Esophagus squamous epithelium (tissue), 5 donors: ENCODE measurements at regions not wholly inside any gene's neighbourhood (a gene's known extent, or its start where the extent isn't known, plus 50 kb on each side); places are given as distances from the start of the nearest gene placed in this dataset.

Source experiments
- DNase-seq: peaks from one replicate; lab custom pipeline; 2025; lab: John Stamatoyannopoulos, UW
- H3K27ac ChIP-seq, 4 donors: fragments of 200-600 bp; sonication (generic); one replicate each; pipeline ENCODE4 v1.5.1; 2016 to 2019; ENCODE audit warnings: mild to moderate bottlenecking in 1 of 4
- H3K27me3 ChIP-seq, 4 donors: fragments of 200-600 bp; sonication (generic); 1 replicate in 3 of 4; 2 replicates in 1 of 4; pipeline versions ENCODE4 v1.5.1 to v1.6.0; 2017 to 2021; ENCODE audit warnings: antibody characterized with exemption in 1 of 4
- H3K36me3 ChIP-seq, 3 donors: fragments of 200-600 bp; sonication (generic); one replicate each; pipeline ENCODE4 v1.5.1; 2016 to 2019
- H3K4me1 ChIP-seq, 3 donors: fragments of 200-600 bp; sonication (generic); one replicate each; pipeline ENCODE4 v1.5.1; 2017 to 2019
- H3K4me3 ChIP-seq, 4 donors: fragments of 200-600 bp; sonication (generic); 1 replicate in 3 of 4; 2 replicates in 1 of 4; pipeline ENCODE4 v1.5.1; 2016 to 2019; ENCODE audit warnings: mild to moderate bottlenecking in 2 of 4, moderate library complexity in 1 of 4
- H3K9me3 ChIP-seq, 3 donors: fragments of 200-600 bp; sonication (generic); one replicate each; pipeline ENCODE4 v1.5.1; 2016 to 2019
- CTCF ChIP-seq, 6 experiments: fragments of 450-650 bp in 4 of 6; fragments of 200-600 bp in 2 of 6; sonication (generic) in 2 of 6; IDR thresholded peaks; one replicate each; pipeline ENCODE4 v1.5.1; 2016 to 2019; ENCODE audit warnings: antibody characterized with exemption in 6 of 6, mild to moderate bottlenecking in 4 of 6, moderate library complexity in 4 of 6
- POLR2A ChIP-seq, 4 donors: fragments of 450-650 bp; IDR thresholded peaks; one replicate each; pipeline ENCODE4 v1.6.1; 2017; ENCODE audit warnings: antibody characterized with exemption in 4 of 4, mild to moderate bottlenecking in 4 of 4, moderate library complexity in 3 of 4
- WGBS, 2 donors: methylation state at CpG; one replicate each; pipeline ENCODE4 v1.1.5; 2018; 5-methylcytosine and 5-hydroxymethylcytosine counted together
- intact Hi-C: fragments of 100-400 bp; cut with DNase I; formaldehyde crosslinking; loops from one replicate; pipeline ENCODE4 v1.15.0; 2022
- donor health status: DM: yes; HTN: yes; CAD: no.

GRCh38 chr6:134111726-134112125 lies 59.3 kb upstream of the SLC2A12 start:
- no peaks in the 10 kb centered on the region for H3K9me3 ChIP-seq
- no peak overlapping the region for H3K27ac ChIP-seq
- H3K36me3 ChIP-seq: no peaks in the 10 kb centered on the region
- no peak for DNase-seq
- TF ChIP-seq POLR2A (IDR thresholded peaks at IDR 0.05) (no peak), CTCF (IDR thresholded peaks at IDR 0.05) (no peak)
- peaks cover 0 to 23% (median 0%) of the 10 kb centered on the region in 4 donors for H3K27me3 ChIP-seq
- intact Hi-C loops: no loop called here
- no peak overlapping the region for H3K4me3 ChIP-seq
- 91 to 94% methylated on average over 5 of the region's 5 CpGs for WGBS, 2 donors
- H3K4me1 ChIP-seq: no peaks in the 10 kb centered on the region

GRCh38 chr6:134111062-134111677 lies 58.7 kb upstream of the SLC2A12 start:
- Histone ChIP-seq H3K27ac (no peak overlapping the region), H3K9me3 (no peaks in the 10 kb centered on the region), H3K36me3 (no peaks in the 10 kb centered on the region), H3K4me3 (no peak overlapping the region), H3K4me1 (no peaks in the 10 kb centered on the region), H3K27me3 (peaks cover 0 to 23% (median 0%) of the 10 kb centered on the region in 4 donors)
- TF ChIP-seq POLR2A (IDR thresholded peaks at IDR 0.05): no peak
- TF ChIP-seq CTCF (IDR thresholded peaks at IDR 0.05): peak; percentile 47 to 89 (median 68)
- 50 to 58% methylated on average over 4 of the region's 4 CpGs for WGBS, 2 donors
- DNase-seq: no peak
- intact Hi-C loops: no loop called here

DNA sequence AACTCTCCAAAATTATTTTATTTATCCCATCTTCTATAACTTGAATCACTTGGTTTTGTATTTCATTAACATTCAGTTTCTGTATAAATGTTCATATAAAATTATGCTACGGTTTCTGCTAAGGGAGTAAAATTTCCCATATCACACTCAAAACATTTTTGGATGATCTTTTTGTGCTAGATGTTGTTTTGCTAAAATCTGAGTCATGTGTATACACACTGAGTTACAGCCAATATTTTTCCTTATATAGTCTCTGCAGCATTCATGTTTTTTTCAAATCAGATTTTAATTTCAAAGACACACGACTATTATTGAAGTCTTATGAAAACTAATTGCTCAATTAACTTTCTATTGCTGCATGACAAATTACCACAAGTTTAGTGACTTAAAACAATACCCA lies 54.3 kb upstream of the SLC2A12 start:
- H3K4me3 ChIP-seq: no peak overlapping the region
- no peaks in the 10 kb centered on the region for H3K9me3 ChIP-seq
- no peaks in the 10 kb centered on the region for H3K4me1 ChIP-seq
- DNase-seq: no peak
- 43 to 46% methylated on average over 2 of the region's 2 CpGs for WGBS, 2 donors
- no peaks in the 10 kb centered on the region for H3K27me3 ChIP-seq
- intact Hi-C loops: no loop called here
- no peak overlapping the region for H3K27ac ChIP-seq
- H3K36me3 ChIP-seq: no peaks in the 10 kb centered on the region
- TF ChIP-seq POLR2A (IDR thresholded peaks at IDR 0.05) (no peak), CTCF (IDR thresholded peaks at IDR 0.05) (no peak)

GRCh38 chr6:134105940-134106339 lies 53.5 kb upstream of the SLC2A12 start:
- Histone ChIP-seq H3K4me3 (no peak overlapping the region), H3K27me3 (no peaks in the 10 kb centered on the region), H3K27ac (no peak overlapping the region), H3K9me3 (no peaks in the 10 kb centered on the region), H3K36me3 (no peaks in the 10 kb centered on the region), H3K4me1 (no peaks in the 10 kb centered on the region)
- WGBS, 2 donors: 20 to 33% methylated on average over 1 of the region's 1 CpG
- no peak for DNase-seq
- intact Hi-C loops: no loop called here
- TF ChIP-seq CTCF (IDR thresholded peaks at IDR 0.05) (no peak), POLR2A (IDR thresholded peaks at IDR 0.05) (no peak)

DNA sequence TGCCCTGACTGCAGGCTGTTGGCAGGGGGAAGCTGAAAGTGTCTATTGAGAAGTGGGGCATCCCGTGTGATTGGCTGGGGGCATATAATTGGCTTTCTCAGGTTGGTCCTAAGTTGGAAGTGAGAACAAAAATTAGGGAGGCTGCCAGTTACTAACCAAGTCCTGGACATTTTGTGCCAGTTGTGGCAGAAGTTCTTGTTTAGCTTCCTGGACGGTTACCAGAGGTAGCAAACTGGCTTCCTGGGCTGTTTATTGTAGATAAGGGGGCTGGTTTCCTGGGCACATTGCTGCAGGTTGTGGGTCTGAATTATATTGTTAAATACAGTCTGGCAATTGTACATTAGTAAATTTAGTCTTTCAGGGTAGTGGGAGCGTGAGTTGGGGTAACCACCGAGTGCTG lies 50.6 kb upstream of the SLC2A12 start:
- intact Hi-C loops: no loop called here
- no peak overlapping the region for H3K4me3 ChIP-seq
- no peak overlapping the region for H3K27ac ChIP-seq
- no peaks in the 10 kb centered on the region for H3K36me3 ChIP-seq
- TF ChIP-seq POLR2A (IDR thresholded peaks at IDR 0.05): no peak
- TF ChIP-seq CTCF (IDR thresholded peaks at IDR 0.05): no peak
- no peaks in the 10 kb centered on the region for H3K9me3 ChIP-seq
- DNase-seq: no peak
- H3K27me3 ChIP-seq: peaks cover 0 to 6% (median 0%) of the 10 kb centered on the region in 4 donors
- 59 to 84% methylated on average over 4 of the region's 4 CpGs for WGBS, 2 donors
- H3K4me1 ChIP-seq: no peaks in the 10 kb centered on the region
